ENCODE measurements at regions not wholly inside any gene's neighbourhood (a gene's known extent, or its start where the extent isn't known, plus 50 kb on each side); places are given as distances from the start of the nearest gene placed in this dataset.

- H3K4me3 Mint-ChIP-seq = no peak overlapping the region
- no peak overlapping the region for H3K27ac Mint-ChIP-seq
- H3K4me1 Mint-ChIP-seq = no peaks in the 10 kb centered on the region
- H3K36me3 Mint-ChIP-seq = no peaks in the 10 kb centered on the region
- no peak for ATAC-seq
- H3K9me3 Mint-ChIP-seq = peaks cover 33% of the 10 kb centered on the region
- no peak for DNase-seq (ENCODE audit: low spot score in 2 of 2)
These were observed 258.6 kb upstream of the GRM7 start for GRCh38 chr3:6602329-6602728.

- Mint-ChIP-seq H3K4me3 (no peak overlapping the region), H3K4me1 (no peaks in the 10 kb centered on the region), H3K36me3 (no peaks in the 10 kb centered on the region), H3K9me3 (peaks cover 24% of the 10 kb centered on the region), H3K27ac (no peak overlapping the region)
- DNase-seq (ENCODE audit: low spot score in 2 of 2) = no peak
- ATAC-seq = no peak
These were observed 255.7 kb upstream of the GRM7 start for GRCh38 chr3:6605227-6605626.

- ATAC-seq (no peak), DNase-seq (ENCODE audit: low spot score in 2 of 2) (no peak)
- no peaks in the 10 kb centered on the region for H3K36me3 Mint-ChIP-seq
- peaks cover 20% of the 10 kb centered on the region for H3K9me3 Mint-ChIP-seq
- H3K27ac Mint-ChIP-seq = no peak overlapping the region
- no peaks in the 10 kb centered on the region for H3K4me1 Mint-ChIP-seq
- H3K4me3 Mint-ChIP-seq = no peak overlapping the region
These were observed 252.1 kb upstream of the GRM7 start for GRCh38 chr3:6608843-6609242.

DNA sequence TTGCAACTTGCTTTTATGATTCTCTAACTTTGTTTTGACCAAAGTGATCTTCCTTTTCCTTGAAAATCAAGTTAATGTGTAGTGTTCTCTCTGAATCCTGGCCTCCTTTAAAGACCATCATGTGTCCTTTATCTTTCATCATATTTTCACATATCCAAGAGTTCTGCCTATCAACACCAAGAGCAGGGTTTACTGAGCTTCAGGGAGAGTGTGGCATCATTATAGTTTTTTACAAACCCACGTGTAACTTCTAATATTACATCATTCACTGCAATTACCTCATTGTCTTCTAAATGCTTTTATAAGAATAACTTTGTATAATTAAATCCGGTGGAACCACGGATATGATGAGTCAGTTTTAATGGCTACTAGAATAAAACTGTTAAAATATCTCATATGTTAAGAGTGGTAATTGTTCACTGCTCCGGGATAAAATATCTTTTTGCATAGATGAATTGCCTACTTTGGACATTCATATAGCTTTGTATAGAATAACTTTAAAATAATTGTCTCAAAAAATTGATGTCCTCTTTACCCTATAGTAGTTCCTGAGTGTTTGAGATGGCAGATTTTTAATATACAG, 248.8 kb upstream of the GRM7 start:
- no peaks in the 10 kb centered on the region for H3K4me1 Mint-ChIP-seq
- DNase-seq (ENCODE audit: low spot score in 2 of 2) (no peak), ATAC-seq (no peak)
- H3K9me3 Mint-ChIP-seq = peaks cover 8% of the 10 kb centered on the region
- no peak overlapping the region for H3K27ac Mint-ChIP-seq
- no peak overlapping the region for H3K4me3 Mint-ChIP-seq
- no peaks in the 10 kb centered on the region for H3K36me3 Mint-ChIP-seq

GRCh38 chr3:6622260-6622659, 238.7 kb upstream of the GRM7 start:
- peaks cover 21% of the 10 kb centered on the region for H3K9me3 Mint-ChIP-seq

GRCh38 chr3:6622712-6623111, 238.2 kb upstream of the GRM7 start:
- Mint-ChIP-seq H3K9me3 (peaks cover 21% of the 10 kb centered on the region), H3K4me3 (no peak overlapping the region), H3K36me3 (no peaks in the 10 kb centered on the region), H3K27ac (no peak overlapping the region), H3K4me1 (no peaks in the 10 kb centered on the region)
- no peak for DNase-seq (ENCODE audit: low spot score in 2 of 2)
- ATAC-seq = no peak

More at GRCh38 chr3:6622260-6622659, 238.7 kb upstream of the GRM7 start:
- ATAC-seq (no peak), DNase-seq (ENCODE audit: low spot score in 2 of 2) (no peak)
- no peak overlapping the region for H3K4me3 Mint-ChIP-seq
- no peaks in the 10 kb centered on the region for H3K4me1 Mint-ChIP-seq
- no peak overlapping the region for H3K27ac Mint-ChIP-seq
- no peaks in the 10 kb centered on the region for H3K36me3 Mint-ChIP-seq

DNA sequence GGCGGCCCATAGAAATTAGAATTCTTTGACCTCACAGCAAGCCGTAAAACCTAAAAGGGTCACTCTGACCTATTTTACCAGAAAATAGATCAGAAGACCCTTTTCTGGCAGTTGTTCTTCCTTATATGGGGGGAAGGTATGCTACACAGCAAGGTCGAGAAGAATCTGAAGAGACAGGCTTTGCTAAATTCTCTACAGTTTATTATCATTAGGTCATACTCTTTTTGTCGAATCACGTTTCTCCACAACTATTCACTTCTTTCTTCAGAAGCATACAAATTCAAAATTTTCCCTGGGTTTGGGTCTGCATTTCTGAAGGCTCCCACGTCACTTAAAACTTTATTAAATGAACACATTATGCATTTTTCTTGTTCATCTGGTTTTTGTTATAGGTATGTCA, 229.5 kb upstream of the GRM7 start:
- Mint-ChIP-seq H3K36me3 (no peaks in the 10 kb centered on the region), H3K4me1 (no peaks in the 10 kb centered on the region), H3K27ac (no peak overlapping the region)

DNA sequence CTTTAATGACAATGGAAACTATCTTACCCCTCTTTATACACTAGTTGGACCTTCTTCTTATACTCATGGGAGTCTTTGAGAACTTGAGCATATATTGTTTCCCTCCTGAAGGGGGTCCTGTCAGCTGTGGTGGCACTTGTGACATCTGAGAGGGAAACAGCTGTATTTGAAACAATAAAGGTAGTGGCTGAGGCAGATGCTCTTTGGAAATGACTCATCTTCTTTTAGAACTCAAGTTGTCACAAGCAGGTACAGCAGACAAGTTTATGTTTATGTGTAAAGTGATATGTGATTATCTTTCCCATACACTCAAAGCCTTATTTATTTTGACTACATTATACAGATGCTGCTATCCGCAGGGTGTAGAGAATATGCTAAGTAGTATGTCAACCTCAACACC, 220.0 kb upstream of the GRM7 start:
- DNase-seq (ENCODE audit: low spot score in 2 of 2) = no peak
- H3K4me3 Mint-ChIP-seq = no peak overlapping the region
- H3K4me1 Mint-ChIP-seq = no peaks in the 10 kb centered on the region
- no peaks in the 10 kb centered on the region for H3K36me3 Mint-ChIP-seq
- ATAC-seq = no peak
- H3K27ac Mint-ChIP-seq = no peak overlapping the region
- peaks cover 12% of the 10 kb centered on the region for H3K9me3 Mint-ChIP-seq

More for the DNA sequence above, 229.5 kb upstream of the GRM7 start:
- no peak for ATAC-seq
- peaks cover 2% of the 10 kb centered on the region for H3K9me3 Mint-ChIP-seq
- DNase-seq (ENCODE audit: low spot score in 2 of 2) = no peak
- no peak overlapping the region for H3K4me3 Mint-ChIP-seq

- Mint-ChIP-seq H3K4me1 (no peaks in the 10 kb centered on the region), H3K9me3 (peaks cover 6% of the 10 kb centered on the region), H3K4me3 (no peak overlapping the region), H3K27ac (no peak overlapping the region), H3K36me3 (no peaks in the 10 kb centered on the region)
- no peak for DNase-seq (ENCODE audit: low spot score in 2 of 2)
- no peak for ATAC-seq
These were observed 216.6 kb upstream of the GRM7 start for GRCh38 chr3:6644070-6644929.

DNA sequence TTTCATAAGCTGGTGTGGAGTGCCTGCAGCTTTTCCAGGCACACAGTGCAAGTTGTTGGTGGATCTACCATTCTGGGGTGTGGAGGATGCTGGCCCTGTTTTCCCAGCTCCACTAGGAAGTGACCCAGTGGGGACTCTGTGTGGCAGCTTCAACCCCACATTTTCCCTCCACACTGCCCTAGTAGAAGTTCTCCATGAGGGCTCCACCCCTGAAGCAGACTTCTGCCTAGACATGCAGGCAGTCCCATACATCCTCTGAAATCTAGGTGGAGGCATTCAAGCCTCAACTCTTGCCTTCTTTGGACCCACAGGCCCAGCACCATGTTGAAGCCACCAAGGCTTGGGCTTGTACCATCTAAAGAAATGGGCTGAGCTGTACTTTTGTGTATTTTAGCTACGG, 206.2 kb upstream of the GRM7 start:
- H3K27ac Mint-ChIP-seq = no peak overlapping the region
- ATAC-seq = no peak
- no peak for DNase-seq (ENCODE audit: low spot score in 2 of 2)
- no peaks in the 10 kb centered on the region for H3K4me1 Mint-ChIP-seq
- peaks cover 35% of the 10 kb centered on the region for H3K9me3 Mint-ChIP-seq
- no peak overlapping the region for H3K4me3 Mint-ChIP-seq
- H3K36me3 Mint-ChIP-seq = no peaks in the 10 kb centered on the region

DNA sequence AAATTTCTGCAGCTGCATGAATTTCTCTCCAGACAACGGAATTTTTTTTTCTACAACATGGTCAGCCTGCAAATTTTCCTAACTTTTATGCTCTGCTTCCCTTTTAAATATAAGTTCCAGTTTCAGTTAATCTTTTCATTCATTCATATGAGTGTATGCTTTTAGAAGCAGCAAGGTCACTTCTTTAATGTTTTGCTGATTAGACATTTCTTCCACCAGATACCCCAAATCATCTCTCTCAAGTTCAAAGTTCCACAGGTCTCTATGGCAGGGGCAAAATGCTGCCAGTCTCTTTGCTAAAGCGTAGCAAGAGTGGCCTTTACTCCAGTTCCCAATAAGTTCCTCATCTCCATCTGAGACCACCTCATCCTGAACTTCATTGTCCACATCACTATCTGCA, 205.6 kb upstream of the GRM7 start:
- Mint-ChIP-seq H3K9me3 (peaks cover 35% of the 10 kb centered on the region), H3K4me3 (no peak overlapping the region), H3K27ac (no peak overlapping the region), H3K4me1 (no peaks in the 10 kb centered on the region), H3K36me3 (no peaks in the 10 kb centered on the region)
- ATAC-seq (no peak), DNase-seq (ENCODE audit: low spot score in 2 of 2) (no peak)

GRCh38 chr3:6657591-6657990, 203.3 kb upstream of the GRM7 start:
- H3K27ac Mint-ChIP-seq = no peak overlapping the region
- H3K9me3 Mint-ChIP-seq = peaks cover 25% of the 10 kb centered on the region
- no peak for DNase-seq (ENCODE audit: low spot score in 2 of 2)
- ATAC-seq = no peak
- no peak overlapping the region for H3K4me3 Mint-ChIP-seq
- no peaks in the 10 kb centered on the region for H3K4me1 Mint-ChIP-seq
- no peaks in the 10 kb centered on the region for H3K36me3 Mint-ChIP-seq

- ATAC-seq (no peak), DNase-seq (ENCODE audit: low spot score in 2 of 2) (no peak)
- no peak overlapping the region for H3K27ac Mint-ChIP-seq
- H3K9me3 Mint-ChIP-seq = peaks cover 19% of the 10 kb centered on the region
- no peaks in the 10 kb centered on the region for H3K4me1 Mint-ChIP-seq
- no peak overlapping the region for H3K4me3 Mint-ChIP-seq
- no peaks in the 10 kb centered on the region for H3K36me3 Mint-ChIP-seq
These were observed 193.6 kb upstream of the GRM7 start for GRCh38 chr3:6667354-6667753.

DNA sequence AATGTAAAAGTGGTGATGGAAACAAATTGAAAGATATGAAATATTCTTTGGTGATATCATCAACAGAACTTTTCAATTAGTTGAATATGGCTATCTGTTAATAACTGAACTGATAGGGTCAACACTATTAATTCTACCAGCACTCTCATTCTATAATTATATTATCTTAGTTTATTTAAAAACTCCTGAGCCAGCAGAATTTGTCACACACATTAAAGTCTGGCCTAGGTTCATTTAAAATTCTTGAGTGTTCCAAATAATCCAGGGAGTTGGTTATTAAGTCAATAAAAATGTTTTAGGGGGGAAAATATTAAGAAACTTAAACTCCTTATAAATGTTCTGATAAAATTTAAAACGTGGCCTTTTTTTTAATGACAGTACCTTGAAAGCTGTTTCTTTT, 189.6 kb upstream of the GRM7 start:
- Mint-ChIP-seq H3K36me3 (no peaks in the 10 kb centered on the region), H3K4me3 (no peak overlapping the region), H3K27ac (no peak overlapping the region), H3K9me3 (peaks cover 20% of the 10 kb centered on the region), H3K4me1 (no peaks in the 10 kb centered on the region)
- DNase-seq (ENCODE audit: low spot score in 2 of 2) = no peak
- ATAC-seq = no peak

- H3K9me3 Mint-ChIP-seq = peaks cover 12% of the 10 kb centered on the region
- no peaks in the 10 kb centered on the region for H3K4me1 Mint-ChIP-seq
- DNase-seq (ENCODE audit: low spot score in 2 of 2) (no peak), ATAC-seq (no peak)
- no peaks in the 10 kb centered on the region for H3K36me3 Mint-ChIP-seq
- H3K27ac Mint-ChIP-seq = no peak overlapping the region
- no peak overlapping the region for H3K4me3 Mint-ChIP-seq
These were observed 181.4 kb upstream of the GRM7 start for GRCh38 chr3:6679510-6679909.

DNA sequence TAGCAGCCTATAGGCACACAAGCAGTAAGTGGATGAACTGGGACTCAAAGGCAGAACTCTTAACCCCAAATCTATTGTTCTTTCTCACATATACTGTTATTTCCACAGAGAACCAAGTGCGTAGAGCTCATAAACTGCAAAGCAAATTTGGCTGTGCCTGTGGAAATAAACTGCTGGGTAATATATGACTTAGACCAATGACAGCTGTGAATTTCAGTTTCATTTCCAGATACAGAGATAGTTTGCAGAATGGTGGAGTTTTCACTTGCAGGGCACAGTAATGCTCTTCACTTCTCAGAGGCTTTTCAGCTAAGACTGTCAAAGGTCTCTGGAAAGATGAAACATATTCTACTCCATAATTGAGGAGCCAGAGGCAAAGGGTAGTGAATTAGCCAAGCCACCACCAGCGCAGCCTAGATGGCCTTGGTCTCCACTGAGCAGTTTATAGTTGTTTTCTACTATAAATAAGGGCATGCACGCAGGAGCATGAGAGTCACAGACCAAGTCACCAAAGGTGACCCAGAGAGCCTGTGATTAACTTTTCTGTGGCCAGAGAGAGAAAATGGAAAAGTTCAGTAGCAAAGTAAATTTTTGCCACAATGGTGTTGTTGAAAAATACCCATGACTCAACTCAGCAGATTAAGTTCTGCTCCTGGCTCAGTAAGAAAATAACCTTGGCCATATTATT, 180.7 kb upstream of the GRM7 start:
- no peaks in the 10 kb centered on the region for H3K36me3 Mint-ChIP-seq
- no peaks in the 10 kb centered on the region for H3K4me1 Mint-ChIP-seq
- ATAC-seq (no peak), DNase-seq (ENCODE audit: low spot score in 2 of 2) (no peak)
- H3K4me3 Mint-ChIP-seq = no peak overlapping the region
- peaks cover 12% of the 10 kb centered on the region for H3K9me3 Mint-ChIP-seq
- H3K27ac Mint-ChIP-seq = no peak overlapping the region
